H1 (cell line): ENCODE measurements at regions not wholly inside any gene's neighbourhood (a gene's known extent, or its start where the extent isn't known, plus 50 kb on each side); places are given as distances from the start of the nearest gene placed in this dataset.

Experiments
- CTCF ChIA-PET: fragments of 300-600 bp; sonication (Branson Sonifier 250); formaldehyde crosslinking; loops from one replicate; lab custom pipeline; 2021; ENCODE audit not compliant: partially characterized antibody; lab: Charles Lee
- POLR2A ChIA-PET: fragments of 300-600 bp; sonication (Branson Sonifier 250); formaldehyde crosslinking; loops from one replicate; lab custom pipeline; 2021; ENCODE audit warnings: inconsistent platforms; ENCODE audit not compliant: partially characterized antibody; lab: Charles Lee
- DNase-seq, 2 experiments: peaks; one replicate each; pipeline versions ENCODE4 v3.0.0 to v3.0.0-alpha.2; 2010 to 2022; ENCODE audit warnings: low spot score in 2 of 2, low read depth in 1 of 2, mixed read lengths in 1 of 2
- FAIRE-seq: peaks from 2 replicates; lab custom pipeline; 2011; peaks lifted over from hg19 to GRCh38; lab: Jason Lieb, UNC
- H2AFZ ChIP-seq: 2 replicates; pipeline ENCODE4 v1.8.1; 2012; ENCODE audit warnings: low read length, inconsistent platforms
- H2AK5ac ChIP-seq: 2 replicates; pipeline ENCODE4 v1.6.1; 2013; ENCODE audit warnings: low read depth, low read length
- H2BK120ac ChIP-seq: replicated peaks from 2 replicates; pipeline ENCODE3; 2013; ENCODE audit warnings: low read depth, low read length, inconsistent platforms
- H2BK12ac ChIP-seq: 2 replicates; pipeline ENCODE4 v1.6.1; 2013; ENCODE audit warnings: low read depth, low read length
- H2BK15ac ChIP-seq: 2 replicates; pipeline ENCODE4 v1.6.1; 2013; ENCODE audit warnings: low read length
- H2BK20ac ChIP-seq: 2 replicates; pipeline ENCODE4 v1.6.1; 2013; ENCODE audit warnings: low read length
- H2BK5ac ChIP-seq: 2 replicates; pipeline ENCODE4 v1.6.1; 2013; ENCODE audit warnings: low read depth, low read length
- H3K14ac ChIP-seq: 2 replicates; pipeline ENCODE4 v1.6.1; 2013; ENCODE audit warnings: inconsistent platforms; ENCODE audit not compliant: insufficient read length
- H3K18ac ChIP-seq: 2 replicates; pipeline ENCODE4 v1.6.1; 2013; ENCODE audit warnings: low read length; ENCODE audit errors: extremely low read depth
- H3K23ac ChIP-seq: 2 replicates; pipeline ENCODE4 v1.6.1; 2013; ENCODE audit warnings: inconsistent platforms; ENCODE audit not compliant: insufficient read length
- H3K23me2 ChIP-seq: 2 replicates; pipeline ENCODE4 v1.6.1; 2013; ENCODE audit warnings: low read depth, low read length
- H3K27ac ChIP-seq: 2 replicates; pipeline ENCODE4 v1.6.1; 2011; ENCODE audit warnings: low read depth, low read length, inconsistent platforms
- H3K27me3 ChIP-seq, 4 experiments: replicated peaks in 1 of 4; 1 replicate in 1 of 4; 2 replicates in 3 of 4; pipeline versions ENCODE4 v1.6.1 to v1.8.1; 2011 to 2013; ENCODE audit warnings: low read length in 3 of 4, mild to moderate bottlenecking in 3 of 4, inconsistent platforms in 2 of 4, mixed read lengths in 2 of 4, moderate library complexity in 1 of 4; ENCODE audit not compliant: control insufficient read depth in 3 of 4, insufficient read depth in 3 of 4; ENCODE audit errors: extremely low read depth in 1 of 4
- H3K36me3 ChIP-seq, 4 experiments: 2 replicates each; pipeline versions ENCODE4 v1.6.1 to v1.8.1; 2011 to 2013; ENCODE audit warnings: mild to moderate bottlenecking in 4 of 4, low read length in 3 of 4, moderate library complexity in 2 of 4, control low read depth in 1 of 4, inconsistent platforms in 1 of 4; ENCODE audit not compliant: insufficient read depth in 4 of 4, control insufficient read depth in 2 of 4
- H3K4ac ChIP-seq: replicated peaks from 2 replicates; pipeline ENCODE3; 2013; ENCODE audit warnings: low read length, low read depth, mixed read lengths, inconsistent platforms; ENCODE audit not compliant: insufficient read length
- H3K4me1 ChIP-seq, 4 experiments: replicated peaks in 1 of 4; 1 replicate in 1 of 4; 2 replicates in 3 of 4; pipeline versions ENCODE4 v1.6.1 to v1.8.1; 2011 to 2013; ENCODE audit warnings: low read length in 3 of 4, inconsistent platforms in 2 of 4, mixed read lengths in 1 of 4; ENCODE audit not compliant: insufficient read depth in 4 of 4, control insufficient read depth in 3 of 4
- H3K4me2 ChIP-seq, 2 experiments: 2 replicates each; pipeline versions ENCODE4 v1.6.1 to v1.8.1; 2011 to 2013; ENCODE audit warnings: low read depth in 2 of 2, low read length in 2 of 2, control low read depth in 1 of 2, inconsistent platforms in 1 of 2, mild to moderate bottlenecking in 1 of 2; ENCODE audit not compliant: insufficient read depth in 1 of 2
- H3K4me3 ChIP-seq, 4 experiments: fragments of 200-600, 300-600 bp in 1 of 4; sonication (generic), shearing (Covaris generic), sonication (Bioruptor Twin) in 1 of 4; 2 replicates each; pipeline versions ENCODE4 v1.5.1 to v1.8.1; 2011 to 2016; ENCODE audit warnings: low read length in 4 of 4, low read depth in 3 of 4, control low read depth in 2 of 4, inconsistent platforms in 2 of 4, mild to moderate bottlenecking in 2 of 4, mixed read lengths in 1 of 4, moderate library complexity in 1 of 4; ENCODE audit not compliant: insufficient read depth in 2 of 4; ENCODE audit errors: extremely low read depth in 1 of 4
- H3K56ac ChIP-seq: replicated peaks from 2 replicates; pipeline ENCODE3; 2013; ENCODE audit warnings: low read depth, mild to moderate bottlenecking, mixed read lengths, low read length, inconsistent platforms; ENCODE audit not compliant: insufficient read length
- H3K79me1 ChIP-seq: 2 replicates; pipeline ENCODE4 v1.6.1; 2013; ENCODE audit warnings: low read depth, low read length, control low read depth
- H3K79me2 ChIP-seq, 2 experiments: 2 replicates each; pipeline versions ENCODE4 v1.6.1 to v1.8.1; 2012 to 2013; ENCODE audit warnings: low read length in 2 of 2, mild to moderate bottlenecking in 2 of 2, inconsistent platforms in 1 of 2; ENCODE audit not compliant: insufficient read depth in 2 of 2, control insufficient read depth in 1 of 2
- H3K9ac ChIP-seq, 4 experiments: replicated peaks in 1 of 4; 1 replicate in 1 of 4; 2 replicates in 3 of 4; pipeline versions ENCODE4 v1.6.1 to v1.8.1; 2011 to 2013; ENCODE audit warnings: low read depth in 3 of 4, low read length in 3 of 4, control low read depth in 2 of 4, mild to moderate bottlenecking in 2 of 4, moderate library complexity in 2 of 4, inconsistent platforms in 1 of 4; ENCODE audit errors: extremely low read depth in 1 of 4
- H3K9me3 ChIP-seq, 2 experiments: 2 replicates each; pipeline versions ENCODE4 v1.6.1 to v1.8.1; 2012 to 2013; ENCODE audit warnings: mild to moderate bottlenecking in 2 of 2, moderate library complexity in 2 of 2, control low read depth in 1 of 2, inconsistent platforms in 1 of 2, low read depth in 1 of 2, low read length in 1 of 2, mixed read lengths in 1 of 2; ENCODE audit not compliant: insufficient read depth in 2 of 2
- H4K20me1 ChIP-seq, 2 experiments: replicated peaks in 1 of 2; 2 replicates each; pipeline versions ENCODE3 to v1.8.1; 2011 to 2013; ENCODE audit warnings: inconsistent platforms in 2 of 2, low read length in 2 of 2, mild to moderate bottlenecking in 1 of 2; ENCODE audit not compliant: insufficient read depth in 2 of 2, control insufficient read depth in 1 of 2
- H4K5ac ChIP-seq: 2 replicates; pipeline ENCODE4 v1.6.1; 2013; ENCODE audit warnings: low read length, low read depth, mixed read lengths, inconsistent platforms; ENCODE audit not compliant: insufficient read length
- H4K8ac ChIP-seq: 2 replicates; pipeline ENCODE4 v1.8.0; 2013; ENCODE audit warnings: mild to moderate bottlenecking, moderate library complexity, low read length, inconsistent platforms; ENCODE audit not compliant: insufficient read depth; ENCODE audit errors: extremely low read depth
- H4K91ac ChIP-seq: replicated peaks from 2 replicates; pipeline ENCODE3; 2013; ENCODE audit warnings: low read length, mixed read lengths, inconsistent platforms; ENCODE audit not compliant: insufficient read length
- BACH1 ChIP-seq: IDR thresholded peaks from 2 replicates; pipeline ENCODE4 v1.6.1; 2012; ENCODE audit warnings: low read length, improper control_type of control experiment
- BRCA1 ChIP-seq: IDR thresholded peaks from 2 replicates; pipeline ENCODE4 v1.6.1; 2012; ENCODE audit warnings: low read depth, low read length, improper control_type of control experiment
- CBX8 ChIP-seq: fragments of 300-800, 300-1000 bp; sonication (generic); IDR thresholded peaks from 2 replicates; pipeline ENCODE4 v1.7.1; 2016; ENCODE audit warnings: low read depth, low read length, borderline replicate concordance
- EZH2 ChIP-seq: fragments of 200-600 bp; sonication (generic); IDR thresholded peaks from 2 replicates; pipeline ENCODE4 v1.7.1; 2012; ENCODE audit warnings: low read depth, mild to moderate bottlenecking, moderate library complexity, low read length, inconsistent platforms; ENCODE audit not compliant: severe bottlenecking
- FOSL1 ChIP-seq: IDR thresholded peaks from 2 replicates; pipeline ENCODE4 v1.6.1; 2011; ENCODE audit warnings: mild to moderate bottlenecking, low read depth, low read length, moderate library complexity; ENCODE audit not compliant: insufficient read depth
- GABPA ChIP-seq: IDR thresholded peaks from 2 replicates; pipeline ENCODE4 v1.6.1; 2011; ENCODE audit warnings: mild to moderate bottlenecking, low read length, moderate library complexity, borderline replicate concordance; ENCODE audit not compliant: insufficient read depth
- GTF2F1 ChIP-seq: IDR thresholded peaks from 2 replicates; pipeline ENCODE4 v1.6.1; 2012; ENCODE audit warnings: low read depth, low read length, improper control_type of control experiment, borderline replicate concordance
- KDM4A ChIP-seq: IDR thresholded peaks from one replicate; pipeline ENCODE4 v1.7.1; 2012; ENCODE audit warnings: low read depth, mild to moderate bottlenecking, moderate library complexity, low read length, inconsistent platforms; ENCODE audit not compliant: severe bottlenecking
- PHF8 ChIP-seq: fragments of 200-600 bp; sonication (generic); conservative IDR thresholded peaks from 2 replicates; pipeline ENCODE4 v1.7.1; 2012; ENCODE audit warnings: low read depth, mild to moderate bottlenecking, inconsistent platforms, low read length, moderate library complexity
- POU5F1 ChIP-seq: IDR thresholded peaks from 2 replicates; pipeline ENCODE4 v1.6.1; 2011; ENCODE audit warnings: low read depth, mild to moderate bottlenecking, low read length, moderate library complexity
- RFX5 ChIP-seq: IDR thresholded peaks from 2 replicates; pipeline ENCODE4 v1.6.1; 2011; ENCODE audit warnings: low read depth, low read length, improper control_type of control experiment, borderline replicate concordance
- RNF2 ChIP-seq: fragments of 200-900, 300-1000 bp; sonication (generic); IDR thresholded peaks from 2 replicates; pipeline ENCODE4 v1.7.1; 2016; ENCODE audit warnings: borderline replicate concordance, low read depth, mild to moderate bottlenecking, antibody characterized with exemption, low read length; ENCODE audit not compliant: poor library complexity, severe bottlenecking; ENCODE audit errors: missing control alignments
- SUZ12 ChIP-seq: fragments of 200-600 bp; sonication (generic); IDR thresholded peaks from 2 replicates; pipeline ENCODE4 v1.6.1; 2012; ENCODE audit warnings: mild to moderate bottlenecking, inconsistent platforms, low read length, moderate library complexity, mixed read lengths
- WGBS, 2 experiments: shearing (Covaris generic) in 1 of 2; methylation state at CpG; one replicate each; pipeline versions ENCODE4 v1.1.6 to v1.1.7; 2013 to 2015; ENCODE audit warnings: low lambda C conversion rate in 2 of 2, mixed read lengths in 2 of 2, inconsistent platforms in 1 of 2, low coverage in 1 of 2, missing lambda C conversion rate in 1 of 2; ENCODE audit not compliant: insufficient replicate concordance in 2 of 2, insufficient coverage in 1 of 2, insufficient read length in 1 of 2; ENCODE audit errors: extremely low coverage in 1 of 2, missing lambda C conversion rate in 1 of 2; 5-methylcytosine and 5-hydroxymethylcytosine counted together
- TF ChIP-seq, protein P1 (sequence below): IDR thresholded peaks from 2 replicates; pipeline ENCODE4 v1.6.1; 2011; ENCODE audit warnings: low read depth, mild to moderate bottlenecking, low read length; ENCODE audit not compliant: insufficient read depth

DNA sequence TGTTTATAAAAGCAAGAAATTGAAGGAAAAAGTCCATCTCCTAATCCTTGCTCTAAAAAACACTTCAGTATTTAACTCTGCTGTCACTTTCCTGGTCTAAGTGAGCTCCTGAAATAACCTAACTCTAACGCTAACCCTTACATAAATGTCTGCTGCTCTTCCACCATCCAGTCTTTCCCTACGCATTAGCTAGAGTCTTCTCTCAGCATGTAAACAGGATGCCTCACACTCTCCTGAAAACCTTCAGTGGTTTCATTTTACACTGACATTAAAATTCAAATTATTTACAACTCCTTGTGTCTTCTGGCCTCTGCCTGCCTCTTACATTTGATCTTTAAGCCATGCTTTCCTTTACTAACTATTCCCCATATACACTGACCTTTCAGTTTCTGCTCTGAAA, 697.6 kb upstream of the CXADR start:
- H4K8ac ChIP-seq = no peak overlapping the region
- peak overlapping the region; percentile 81; the same call in 1 of the 2 replicates for H2AFZ ChIP-seq
- no peaks in the 10 kb centered on the region for H4K20me1 ChIP-seq
- POLR2A ChIA-PET = no interaction called here
- H3K23me2 ChIP-seq = no peaks in the 10 kb centered on the region
- H3K9me3 ChIP-seq = no peaks in the 10 kb centered on the region
- H3K36me3 ChIP-seq = no peaks in the 10 kb centered on the region
- H3K23ac ChIP-seq = no peak overlapping the region
- no peak overlapping the region for H3K56ac ChIP-seq
- H2BK5ac ChIP-seq = peak overlapping the region; percentile 20; the same call in 1 of the 2 replicates
- no peak overlapping the region for H2AK5ac ChIP-seq
- no peak overlapping the region for H2BK120ac ChIP-seq
- H3K27ac ChIP-seq = no peak overlapping the region
- H3K9ac ChIP-seq = no peak overlapping the region
- H3K4ac ChIP-seq = no peak overlapping the region
- H3K79me2 ChIP-seq = no peaks in the 10 kb centered on the region
- FAIRE-seq (no peak), DNase-seq (no peak)
- no peak overlapping the region for H2BK15ac ChIP-seq
- peak overlapping the region; percentile 22 to 23; a peak in 3 of 4 replicates for H3K4me2 ChIP-seq
- H3K18ac ChIP-seq = no peak overlapping the region
- no peak overlapping the region for H2BK20ac ChIP-seq
- WGBS, 2 experiments = 56% methylated on average over 2 of the region's 2 CpGs; no CpG with 5 or more reads in 1 of the 2 experiments
- H4K91ac ChIP-seq = no peak overlapping the region
- no peaks in the 10 kb centered on the region for H3K79me1 ChIP-seq
- no peak overlapping the region for H4K5ac ChIP-seq
- no peak overlapping the region for H3K4me3 ChIP-seq
- no peaks in the 10 kb centered on the region for H3K27me3 ChIP-seq
- CTCF ChIA-PET = no interaction called here
- peaks cover 0 to 4% (median 0%) of the 10 kb centered on the region in 4 experiments; a peak in 2 of 7 replicates for H3K4me1 ChIP-seq
- H3K14ac ChIP-seq = no peak overlapping the region
- H2BK12ac ChIP-seq = no peak overlapping the region
- TF ChIP-seq SUZ12 (no peak), BRCA1 (no peak), KDM4A (no peak), RNF2 (no peak), CBX8 (no peak), EZH2 (no peak), POU5F1 (no peak), BACH1 (no peak), FOSL1 (no peak), PHF8 (no peak), GABPA (no peak), RFX5 (no peak), GTF2F1 (no peak)
- TF ChIP-seq, protein P1, sequence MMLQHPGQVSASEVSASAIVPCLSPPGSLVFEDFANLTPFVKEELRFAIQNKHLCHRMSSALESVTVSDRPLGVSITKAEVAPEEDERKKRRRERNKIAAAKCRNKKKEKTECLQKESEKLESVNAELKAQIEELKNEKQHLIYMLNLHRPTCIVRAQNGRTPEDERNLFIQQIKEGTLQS = no peak
